HepG2 (cell line): ENCODE measurements at regions not wholly inside any gene's neighbourhood (a gene's known extent, or its start where the extent isn't known, plus 50 kb on each side); places are given as distances from the start of the nearest gene placed in this dataset.

Source experiments
- ATAC-seq: fragments of 200-7000 bp; cut with Tn5 transposase; 3 replicates; pipeline ENCODE4 v1.9.1; 2020; ENCODE audit warnings: mild to moderate bottlenecking, moderate library complexity
- BruUV-seq: library from RNA; stranded (reverse); fragments of 400-500 nt; replicated peaks from 2 replicates; lab custom pipeline; 2021; lab: Mats Ljungman, UMichigan
- CTCF ChIA-PET: fragments of 300-600 bp; formaldehyde crosslinking; extraction: SDS; loops from one replicate; lab custom pipeline; 2021; ENCODE audit warnings: low total read pairs, inconsistent platforms, low intra/inter-chr PET ratio; lab: Yijun Ruan, JAX
- POLR2A ChIA-PET: fragments of 350-600 bp; sonication (Branson Sonifier 250); formaldehyde crosslinking; loops from one replicate; lab custom pipeline; 2020; ENCODE audit warnings: antibody characterized with exemption, inconsistent platforms; lab: Yijun Ruan, JAX
- DNase-seq: peaks from one replicate; pipeline ENCODE4 v3.0.0-alpha.2; 2015; ENCODE audit warnings: low spot score
- FAIRE-seq: peaks from 3 replicates; lab custom pipeline; 2011; peaks lifted over from hg19 to GRCh38; lab: Jason Lieb, UNC
- H2AFZ ChIP-seq: one replicate; pipeline ENCODE4 v1.6.1; 2011; ENCODE audit warnings: low read length, inconsistent platforms
- H3K27ac ChIP-seq: fragments of 300-600 bp; 3 replicates; pipeline ENCODE4 v1.8.0; 2011; ENCODE audit warnings: mixed run types, mild to moderate bottlenecking, mixed read lengths, low read length, inconsistent platforms; ENCODE audit not compliant: insufficient read depth; ENCODE audit errors: extremely low read length
- H3K27me3 ChIP-seq, 2 experiments: fragments of 200-600 bp in 1 of 2; 2 replicates in 1 of 2; 3 replicates in 1 of 2; pipeline versions ENCODE4 v1.6.0 to v1.8.0; 2011; ENCODE audit warnings: low read length in 2 of 2, mild to moderate bottlenecking in 2 of 2, moderate library complexity in 2 of 2, inconsistent platforms in 1 of 2; ENCODE audit not compliant: insufficient read depth in 2 of 2, control insufficient read depth in 1 of 2
- H3K36me3 ChIP-seq, 2 experiments: fragments of 200-600 bp in 1 of 2; replicated peaks in 1 of 2; 2 replicates in 1 of 2; 3 replicates in 1 of 2; pipeline versions ENCODE4 v1.5.1 to v1.8.0; 2011; ENCODE audit warnings: low read length in 2 of 2, inconsistent platforms in 1 of 2; ENCODE audit not compliant: insufficient read depth in 2 of 2, control insufficient read depth in 1 of 2
- H3K4me1 ChIP-seq: 2 replicates; pipeline ENCODE4 v1.5.1; 2012; ENCODE audit warnings: low read length, inconsistent platforms; ENCODE audit not compliant: insufficient read depth
- H3K4me2 ChIP-seq: 2 replicates; pipeline ENCODE4 v1.6.0; 2011; ENCODE audit warnings: low read depth, low read length, inconsistent platforms
- H3K4me3 ChIP-seq, 3 experiments: fragments of 200-600 bp in 1 of 3; sonication (generic), shearing (Covaris generic) in 1 of 3; replicated peaks in 1 of 3; 2 replicates each; pipeline ENCODE4 v1.5.1; 2011 to 2016; ENCODE audit warnings: low read length in 3 of 3, inconsistent platforms in 2 of 3, low read depth in 2 of 3, mild to moderate bottlenecking in 2 of 3, control low read depth in 1 of 3, mixed read lengths in 1 of 3; ENCODE audit not compliant: insufficient read depth in 1 of 3
- H3K79me2 ChIP-seq: one replicate; pipeline ENCODE4 v1.6.1; 2011; ENCODE audit warnings: low read length, inconsistent platforms; ENCODE audit not compliant: insufficient read depth
- H3K9ac ChIP-seq: 2 replicates; pipeline ENCODE4 v1.6.0; 2011; ENCODE audit warnings: mild to moderate bottlenecking, low read depth, low read length, inconsistent platforms; ENCODE audit not compliant: insufficient read depth
- H3K9me3 ChIP-seq: 2 replicates; pipeline ENCODE4 v1.5.1; 2012; ENCODE audit warnings: mild to moderate bottlenecking, low read length
- H4K20me1 ChIP-seq: 2 replicates; pipeline ENCODE4 v1.6.0; 2011; ENCODE audit warnings: inconsistent platforms, mild to moderate bottlenecking, low read length, moderate library complexity; ENCODE audit not compliant: insufficient read depth
- ARNTL ChIP-seq: sonication (generic); formaldehyde crosslinking; IDR thresholded peaks from 2 replicates; pipeline ENCODE4 v1.4.0; 2020; ENCODE audit warnings: mild to moderate bottlenecking, missing genetic modification reagents
- DMAP1 ChIP-seq: IDR thresholded peaks from 2 replicates; pipeline ENCODE4 v1.6.1; 2016
- ETV6 ChIP-seq: sonication (generic); formaldehyde crosslinking; conservative IDR thresholded peaks from 2 replicates; pipeline ENCODE4 v1.4.0; 2020; ENCODE audit warnings: missing genetic modification reagents
- FOXA3 ChIP-seq: IDR thresholded peaks from 2 replicates; pipeline ENCODE4 v1.6.1; 2016; ENCODE audit warnings: missing genetic modification reagents, missing compliant biosample characterization
- HDAC1 ChIP-seq: sonication (generic); formaldehyde crosslinking; IDR thresholded peaks from 2 replicates; pipeline ENCODE4 v1.5.1; 2020; ENCODE audit warnings: mild to moderate bottlenecking, missing genetic modification reagents
- HMGA1 ChIP-seq: sonication (generic); formaldehyde crosslinking; conservative IDR thresholded peaks from 2 replicates; pipeline ENCODE4 v1.4.0; 2020; ENCODE audit warnings: missing genetic modification reagents
- KMT2B ChIP-seq: IDR thresholded peaks from 2 replicates; pipeline ENCODE4 v1.6.1; 2016; ENCODE audit warnings: missing genetic modification reagents, missing compliant biosample characterization
- NFIB ChIP-seq: sonication (generic); formaldehyde crosslinking; IDR thresholded peaks from 2 replicates; pipeline ENCODE4 v1.9.0; 2021; ENCODE audit warnings: missing genetic modification reagents, mild to moderate bottlenecking, borderline replicate concordance
- PCBP1 ChIP-seq: fragments of 200-400 bp; formaldehyde crosslinking; IDR thresholded peaks from 2 replicates; pipeline ENCODE4 v1.6.1; 2017; ENCODE audit warnings: mild to moderate bottlenecking, low read depth, low read length, borderline replicate concordance
- SMYD3 ChIP-seq: sonication (generic); formaldehyde crosslinking; IDR thresholded peaks from 2 replicates; pipeline ENCODE4 v1.8.1; 2023; ENCODE audit warnings: mild to moderate bottlenecking, missing genetic modification reagents
- U2AF2 ChIP-seq: fragments of 200-400 bp; formaldehyde crosslinking; IDR thresholded peaks from 2 replicates; pipeline ENCODE4 v1.6.1; 2017; ENCODE audit warnings: low read depth, mild to moderate bottlenecking, low read length
- ZNF124 ChIP-seq: sonication (generic); formaldehyde crosslinking; IDR thresholded peaks from 2 replicates; pipeline ENCODE4 v1.4.0; 2020; ENCODE audit warnings: missing genetic modification reagents
- ZNF224 ChIP-seq: sonication (generic); formaldehyde crosslinking; IDR thresholded peaks from 2 replicates; pipeline ENCODE4 v1.5.0; 2020; ENCODE audit warnings: mild to moderate bottlenecking, missing genetic modification reagents
- WGBS: methylation state at CpG from one replicate; pipeline ENCODE4 v1.1.6; 2017; ENCODE audit warnings: low lambda C conversion rate; 5-methylcytosine and 5-hydroxymethylcytosine counted together
- in situ Hi-C: cut with HindIII; loops from 2 replicates; pipeline ENCODE4 v1.10.0; 2017; ENCODE audit warnings: low pct_unique_long_range_greater_than_20kb; ENCODE audit not compliant: extremely low pct_ligation_motif_present
- intact Hi-C: fragments of 100-400 bp; cut with micrococcal nuclease; formaldehyde crosslinking; loops from one replicate; pipeline ENCODE4 v1.10.0; 2022; ENCODE audit not compliant: unreplicated experiment
- TF ChIP-seq, protein P1 (sequence below): sonication (generic); formaldehyde crosslinking; IDR thresholded peaks from 2 replicates; pipeline ENCODE4 v1.4.0; 2020; ENCODE audit warnings: missing genetic modification reagents
- TF ChIP-seq, protein P2 (sequence below): sonication (generic); formaldehyde crosslinking; IDR thresholded peaks from 2 replicates; pipeline ENCODE4 v1.4.0; 2020; ENCODE audit warnings: missing genetic modification reagents
- TF ChIP-seq, protein P3 (sequence below): sonication (generic); formaldehyde crosslinking; IDR thresholded peaks from 2 replicates; pipeline ENCODE4 v1.4.0; 2020; ENCODE audit warnings: missing genetic modification reagents; ENCODE audit errors: not compliant biosample characterization

DNA sequence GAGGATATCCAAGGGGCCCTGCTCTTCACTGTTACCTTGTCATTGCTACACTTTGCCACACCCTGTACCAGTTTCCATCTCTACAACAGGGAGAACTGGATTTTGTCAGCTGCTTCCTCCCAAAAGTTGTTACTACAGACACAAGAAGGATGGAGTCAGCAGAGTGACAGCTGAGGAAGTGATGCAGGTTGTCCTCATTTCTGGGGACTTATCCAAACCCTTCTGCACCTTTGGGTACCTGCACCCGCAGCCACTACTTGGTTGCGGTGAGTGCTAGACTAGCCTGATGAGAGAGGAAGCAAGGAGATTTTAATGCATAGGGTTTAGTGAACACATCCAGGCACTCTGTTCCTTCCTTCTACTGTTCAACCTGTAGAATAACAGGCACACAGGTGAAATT lies 281.0 kb downstream of the RPS24 start:
- TF ChIP-seq, protein P1, sequence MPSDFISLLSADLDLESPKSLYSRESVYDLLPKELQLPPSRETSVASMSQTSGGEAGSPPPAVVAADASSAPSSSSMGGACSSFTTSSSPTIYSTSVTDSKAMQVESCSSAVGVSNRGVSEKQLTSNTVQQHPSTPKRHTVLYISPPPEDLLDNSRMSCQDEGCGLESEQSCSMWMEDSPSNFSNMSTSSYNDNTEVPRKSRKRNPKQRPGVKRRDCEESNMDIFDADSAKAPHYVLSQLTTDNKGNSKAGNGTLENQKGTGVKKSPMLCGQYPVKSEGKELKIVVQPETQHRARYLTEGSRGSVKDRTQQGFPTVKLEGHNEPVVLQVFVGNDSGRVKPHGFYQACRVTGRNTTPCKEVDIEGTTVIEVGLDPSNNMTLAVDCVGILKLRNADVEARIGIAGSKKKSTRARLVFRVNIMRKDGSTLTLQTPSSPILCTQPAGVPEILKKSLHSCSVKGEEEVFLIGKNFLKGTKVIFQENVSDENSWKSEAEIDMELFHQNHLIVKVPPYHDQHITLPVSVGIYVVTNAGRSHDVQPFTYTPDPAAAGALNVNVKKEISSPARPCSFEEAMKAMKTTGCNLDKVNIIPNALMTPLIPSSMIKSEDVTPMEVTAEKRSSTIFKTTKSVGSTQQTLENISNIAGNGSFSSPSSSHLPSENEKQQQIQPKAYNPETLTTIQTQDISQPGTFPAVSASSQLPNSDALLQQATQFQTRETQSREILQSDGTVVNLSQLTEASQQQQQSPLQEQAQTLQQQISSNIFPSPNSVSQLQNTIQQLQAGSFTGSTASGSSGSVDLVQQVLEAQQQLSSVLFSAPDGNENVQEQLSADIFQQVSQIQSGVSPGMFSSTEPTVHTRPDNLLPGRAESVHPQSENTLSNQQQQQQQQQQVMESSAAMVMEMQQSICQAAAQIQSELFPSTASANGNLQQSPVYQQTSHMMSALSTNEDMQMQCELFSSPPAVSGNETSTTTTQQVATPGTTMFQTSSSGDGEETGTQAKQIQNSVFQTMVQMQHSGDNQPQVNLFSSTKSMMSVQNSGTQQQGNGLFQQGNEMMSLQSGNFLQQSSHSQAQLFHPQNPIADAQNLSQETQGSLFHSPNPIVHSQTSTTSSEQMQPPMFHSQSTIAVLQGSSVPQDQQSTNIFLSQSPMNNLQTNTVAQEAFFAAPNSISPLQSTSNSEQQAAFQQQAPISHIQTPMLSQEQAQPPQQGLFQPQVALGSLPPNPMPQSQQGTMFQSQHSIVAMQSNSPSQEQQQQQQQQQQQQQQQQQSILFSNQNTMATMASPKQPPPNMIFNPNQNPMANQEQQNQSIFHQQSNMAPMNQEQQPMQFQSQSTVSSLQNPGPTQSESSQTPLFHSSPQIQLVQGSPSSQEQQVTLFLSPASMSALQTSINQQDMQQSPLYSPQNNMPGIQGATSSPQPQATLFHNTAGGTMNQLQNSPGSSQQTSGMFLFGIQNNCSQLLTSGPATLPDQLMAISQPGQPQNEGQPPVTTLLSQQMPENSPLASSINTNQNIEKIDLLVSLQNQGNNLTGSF (CRISPR knock-in tag) = no peak
- TF ChIP-seq, protein P2, sequence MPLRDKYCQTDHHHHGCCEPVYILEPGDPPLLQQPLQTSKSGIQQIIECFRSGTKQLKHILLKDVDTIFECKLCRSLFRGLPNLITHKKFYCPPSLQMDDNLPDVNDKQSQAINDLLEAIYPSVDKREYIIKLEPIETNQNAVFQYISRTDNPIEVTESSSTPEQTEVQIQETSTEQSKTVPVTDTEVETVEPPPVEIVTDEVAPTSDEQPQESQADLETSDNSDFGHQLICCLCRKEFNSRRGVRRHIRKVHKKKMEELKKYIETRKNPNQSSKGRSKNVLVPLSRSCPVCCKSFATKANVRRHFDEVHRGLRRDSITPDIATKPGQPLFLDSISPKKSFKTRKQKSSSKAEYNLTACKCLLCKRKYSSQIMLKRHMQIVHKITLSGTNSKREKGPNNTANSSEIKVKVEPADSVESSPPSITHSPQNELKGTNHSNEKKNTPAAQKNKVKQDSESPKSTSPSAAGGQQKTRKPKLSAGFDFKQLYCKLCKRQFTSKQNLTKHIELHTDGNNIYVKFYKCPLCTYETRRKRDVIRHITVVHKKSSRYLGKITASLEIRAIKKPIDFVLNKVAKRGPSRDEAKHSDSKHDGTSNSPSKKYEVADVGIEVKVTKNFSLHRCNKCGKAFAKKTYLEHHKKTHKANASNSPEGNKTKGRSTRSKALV = no peak
- TF ChIP-seq, protein P3, sequence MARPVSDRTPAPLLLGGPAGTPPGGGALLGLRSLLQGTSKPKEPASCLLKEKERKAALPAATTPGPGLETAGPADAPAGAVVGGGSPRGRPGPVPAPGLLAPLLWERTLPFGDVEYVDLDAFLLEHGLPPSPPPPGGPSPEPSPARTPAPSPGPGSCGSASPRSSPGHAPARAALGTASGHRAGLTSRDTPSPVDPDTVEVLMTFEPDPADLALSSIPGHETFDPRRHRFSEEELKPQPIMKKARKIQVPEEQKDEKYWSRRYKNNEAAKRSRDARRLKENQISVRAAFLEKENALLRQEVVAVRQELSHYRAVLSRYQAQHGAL (CRISPR knock-in tag) = no peak
- no peak for TF ChIP-seq DMAP1 (CRISPR knock-in tag)
- no peak for TF ChIP-seq KMT2B (CRISPR knock-in tag)
- TF ChIP-seq NFIB (CRISPR knock-in tag) = no peak
- TF ChIP-seq PCBP1 = no peak
- TF ChIP-seq ZNF124 = no peak
- TF ChIP-seq FOXA3 (CRISPR knock-in tag) = no peak
- TF ChIP-seq HDAC1 = no peak
- no peak for TF ChIP-seq ZNF224 (CRISPR knock-in tag)
- TF ChIP-seq SMYD3 (CRISPR knock-in tag) = no peak
- TF ChIP-seq ETV6 (CRISPR knock-in tag) = no peak
- TF ChIP-seq ARNTL (CRISPR knock-in tag) = no peak
- TF ChIP-seq HMGA1 (CRISPR knock-in tag) = no peak
- TF ChIP-seq U2AF2 = no peak
- TF ChIP-seq, all 625 proteins: peak for 0
- intact Hi-C loops = no loop called here
- FAIRE-seq = no peak
- H3K27ac ChIP-seq = no peak overlapping the region
- H3K9me3 ChIP-seq = no peaks in the 10 kb centered on the region
- DNase-seq = no peak
- ChIA-PET POLR2A (no interaction called here), CTCF (no interaction called here)
- no peak overlapping the region for H2AFZ ChIP-seq
- ATAC-seq = no peak
- H3K4me3 ChIP-seq = no peak overlapping the region
- no peaks in the 10 kb centered on the region for H3K36me3 ChIP-seq
- in situ Hi-C loops = no loop called here
- H3K4me2 ChIP-seq = no peak overlapping the region
- H3K4me1 ChIP-seq = peaks cover 8% of the 10 kb centered on the region
- H3K9ac ChIP-seq = no peak overlapping the region
- no peaks in the 10 kb centered on the region for H4K20me1 ChIP-seq
- H3K79me2 ChIP-seq = no peaks in the 10 kb centered on the region
- BruUV-seq = no TSS peak
- WGBS = 79% methylated on average over 2 of the region's 2 CpGs
- H3K27me3 ChIP-seq = peaks cover 0 to under 1% of the 10 kb centered on the region in 2 experiments; a peak in 2 of 5 replicates
